HG02970 (cell line): ENCODE measurements at regions not wholly inside any gene's neighbourhood (a gene's known extent, or its start where the extent isn't known, plus 50 kb on each side); places are given as distances from the start of the nearest gene placed in this dataset.

Experiments used
- ATAC-seq: cut with Tn5 transposase; IDR thresholded peaks from one replicate; pipeline ENCODE4 v1.9.1; 2021; ENCODE audit warnings: mild to moderate bottlenecking, moderate library complexity, moderate number of reproducible peaks; ENCODE audit not compliant: unreplicated experiment, low FRiP score

DNA sequence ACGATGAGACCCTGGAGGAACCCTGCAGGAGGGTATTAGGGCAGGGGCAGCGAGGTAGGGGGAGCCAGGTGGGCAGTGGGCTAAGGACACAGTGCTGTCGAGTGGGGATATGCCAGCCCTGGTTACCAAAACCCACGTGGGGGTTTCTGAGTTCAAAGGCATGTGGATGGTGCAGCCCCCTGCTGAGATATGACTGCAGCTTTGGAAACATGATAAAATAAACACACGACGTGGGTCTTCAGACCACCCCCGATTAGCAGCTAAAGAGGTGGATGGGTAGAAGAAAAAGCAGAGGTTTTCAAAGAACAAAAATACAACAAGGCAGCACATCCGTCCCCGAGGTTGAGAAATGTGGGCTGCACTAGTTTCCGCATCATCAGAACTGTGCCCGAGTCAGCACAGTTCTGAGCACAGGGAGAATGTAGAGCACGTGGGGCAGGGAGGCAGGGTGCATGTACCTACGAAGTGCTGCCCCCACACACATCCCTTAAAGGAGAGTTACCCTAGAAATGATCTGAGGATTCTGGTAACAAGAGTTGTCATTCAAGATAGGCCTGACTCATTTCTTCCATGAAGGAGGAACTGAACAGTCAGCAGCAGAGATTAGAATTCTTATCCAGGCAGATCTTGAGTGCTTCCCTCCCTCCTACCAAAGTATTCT, 121.3 kb downstream of the RPLP1 start:
- no peak for ATAC-seq

GRCh38 chr15:69574506-69574905, 121.9 kb downstream of the RPLP1 start:
- no peak for ATAC-seq

GRCh38 chr15:69575387-69575786, 122.8 kb downstream of the RPLP1 start:
- no peak for ATAC-seq

- no peak for ATAC-seq
Measured at GRCh38 chr15:69576035-69576526, 123.5 kb downstream of the RPLP1 start.

DNA sequence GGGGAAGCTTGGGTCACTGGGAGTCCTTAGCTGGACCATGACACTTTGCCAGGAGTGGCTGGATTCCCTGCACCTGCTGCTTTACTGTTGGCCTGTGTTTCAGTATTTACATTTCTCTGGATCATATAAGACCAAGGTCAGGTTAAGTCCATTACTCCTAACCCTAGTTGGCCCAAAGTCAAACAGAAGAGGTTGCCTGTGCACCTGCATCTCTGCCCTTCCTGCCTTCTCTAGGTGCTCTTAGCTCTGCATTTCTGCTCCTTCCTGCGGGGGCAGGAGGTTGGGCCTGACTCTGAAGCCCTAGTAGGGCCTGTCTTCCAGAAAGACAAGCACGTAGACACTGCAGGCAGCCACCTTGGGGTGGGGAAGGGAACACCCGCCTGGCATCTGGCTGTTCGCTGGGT, 124.3 kb downstream of the RPLP1 start:
- no peak for ATAC-seq

- ATAC-seq = no peak
Measured at GRCh38 chr15:69577397-69577796, 124.8 kb downstream of the RPLP1 start.

DNA sequence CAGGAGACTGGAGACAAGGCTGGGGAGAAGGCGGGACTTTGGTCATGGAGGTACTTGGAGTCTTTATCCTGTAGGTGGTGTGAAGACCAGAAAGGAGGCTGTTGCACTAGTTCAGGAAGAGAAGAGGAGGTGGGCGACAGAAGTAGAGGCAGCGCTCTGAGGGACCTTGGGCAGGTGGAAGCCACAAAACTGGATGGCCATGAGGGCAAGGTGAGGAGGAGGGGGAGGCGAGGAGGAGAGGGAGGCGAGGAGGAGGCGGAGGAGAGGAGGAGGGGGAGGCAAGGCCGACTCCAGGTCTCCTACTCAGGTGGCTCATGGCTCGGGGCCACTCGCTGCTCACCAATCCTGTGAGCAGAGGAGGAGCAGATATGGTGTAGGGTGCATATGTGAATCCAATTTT, 125.6 kb downstream of the RPLP1 start:
- ATAC-seq = no peak

DNA sequence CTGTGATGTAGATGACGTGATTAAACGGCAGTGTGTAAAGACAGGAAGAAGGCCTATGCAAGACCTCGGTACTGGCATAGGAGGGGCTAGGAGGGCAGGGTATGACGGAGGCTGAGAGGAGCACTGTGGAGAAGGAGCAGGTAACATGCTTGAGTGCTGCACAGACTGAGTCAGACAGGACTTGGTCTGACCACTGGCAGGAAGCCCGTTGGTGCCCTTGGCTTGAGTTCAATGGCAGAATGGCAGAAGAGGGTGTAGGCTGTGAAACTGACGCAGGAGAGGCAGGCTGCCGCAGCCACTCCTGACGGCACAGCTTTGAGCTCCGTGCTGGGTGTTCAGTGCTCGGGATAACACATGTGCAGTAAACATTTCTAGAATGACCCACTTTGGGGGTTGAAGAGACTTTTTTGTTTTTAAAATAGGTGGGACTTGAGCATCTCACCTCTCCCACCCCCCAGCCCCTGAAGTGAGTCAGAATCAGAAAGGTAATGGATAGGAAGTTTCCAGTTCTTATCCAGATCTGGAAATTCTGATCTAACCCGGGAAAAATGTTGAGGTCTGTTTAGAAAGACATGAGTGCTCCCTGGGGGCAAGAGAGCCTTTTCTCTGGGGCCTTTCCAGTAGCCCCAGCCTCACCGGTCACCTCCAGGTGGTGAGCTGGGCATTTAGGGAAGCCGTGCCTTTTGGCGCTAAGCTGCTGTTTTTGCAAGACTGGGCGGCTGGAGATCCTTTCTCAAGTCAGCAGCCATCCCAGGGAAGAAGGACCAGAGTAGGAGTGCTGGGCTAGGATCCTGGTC, 126.4 kb downstream of the RPLP1 start:
- ATAC-seq = no peak

GRCh38 chr15:69579950-69580618, 127.5 kb downstream of the RPLP1 start:
- no peak for ATAC-seq

GRCh38 chr15:69583626-69584025, 131.0 kb downstream of the RPLP1 start:
- no peak for ATAC-seq

DNA sequence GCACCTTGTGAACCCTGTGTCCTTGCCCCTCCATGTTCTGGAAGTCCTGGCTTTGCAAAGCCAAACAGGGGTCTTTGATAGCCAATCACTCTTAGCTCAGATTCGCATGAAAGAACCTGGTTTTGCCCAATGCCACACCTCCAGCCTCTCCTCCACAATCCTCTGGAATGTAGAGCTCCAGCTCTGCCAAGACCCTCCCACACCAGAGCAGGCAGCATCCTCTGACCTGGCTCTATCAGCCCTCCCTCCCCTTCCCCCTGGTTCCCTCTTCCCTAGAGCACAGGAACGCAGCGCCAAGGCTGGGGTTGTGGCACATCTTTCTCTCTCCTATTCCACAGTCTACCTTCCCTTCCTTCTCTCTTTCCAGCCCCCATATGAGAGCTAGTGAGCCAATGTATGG, 133.3 kb downstream of the RPLP1 start:
- ATAC-seq = no peak

DNA sequence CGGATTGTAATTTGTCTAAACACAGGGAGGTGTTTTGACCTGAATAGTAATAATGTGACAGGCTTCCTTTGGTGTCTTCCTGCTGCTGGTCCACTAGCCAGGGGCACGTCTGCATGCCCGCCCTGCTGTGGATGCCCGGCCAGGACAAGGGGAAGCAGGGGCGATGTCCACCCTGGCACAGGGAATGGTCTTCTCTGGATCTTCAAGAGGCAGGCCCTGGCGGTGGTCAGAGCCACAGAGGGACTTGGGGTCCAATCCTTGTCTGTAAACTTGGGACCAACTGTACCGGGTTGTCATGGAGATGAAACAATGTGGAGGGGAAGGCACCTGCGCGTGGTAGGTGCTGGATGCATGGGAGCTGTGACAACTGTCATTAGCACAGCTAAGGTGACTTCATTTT, 134.1 kb downstream of the RPLP1 start:
- no peak for ATAC-seq

DNA sequence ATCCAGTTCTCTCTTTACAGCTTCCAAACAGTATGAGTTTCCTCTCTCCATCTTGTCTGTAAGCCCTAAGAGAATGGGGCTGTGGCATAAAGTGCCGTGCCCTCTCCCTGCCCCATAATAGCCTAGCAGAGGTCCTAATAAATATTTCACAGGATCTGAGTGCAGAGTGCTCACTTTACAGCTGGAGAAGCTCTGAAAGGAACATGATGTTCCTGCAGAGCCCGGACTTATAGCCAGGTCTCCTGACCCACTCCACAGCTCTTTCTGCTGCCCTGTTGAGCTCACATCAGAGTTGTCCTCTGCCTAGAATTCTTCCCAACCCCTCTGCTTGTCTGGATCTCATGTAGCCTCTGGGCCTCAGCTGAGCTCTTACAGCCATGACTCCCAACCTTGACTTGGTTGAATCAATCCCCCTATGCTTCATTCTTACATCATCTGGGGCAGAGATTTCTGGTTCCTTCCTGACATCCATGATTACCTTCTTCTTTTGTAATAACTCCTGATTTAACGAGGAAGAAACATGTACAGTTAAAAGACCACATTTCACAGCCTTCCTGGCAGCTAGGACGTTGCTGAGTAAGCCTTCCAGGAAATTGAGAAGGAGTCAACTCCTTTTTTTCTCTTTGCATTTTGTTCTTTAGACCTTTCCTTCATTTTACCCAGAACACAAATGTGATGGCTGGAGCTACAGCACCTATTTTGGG, 135.3 kb downstream of the RPLP1 start:
- ATAC-seq = no peak

DNA sequence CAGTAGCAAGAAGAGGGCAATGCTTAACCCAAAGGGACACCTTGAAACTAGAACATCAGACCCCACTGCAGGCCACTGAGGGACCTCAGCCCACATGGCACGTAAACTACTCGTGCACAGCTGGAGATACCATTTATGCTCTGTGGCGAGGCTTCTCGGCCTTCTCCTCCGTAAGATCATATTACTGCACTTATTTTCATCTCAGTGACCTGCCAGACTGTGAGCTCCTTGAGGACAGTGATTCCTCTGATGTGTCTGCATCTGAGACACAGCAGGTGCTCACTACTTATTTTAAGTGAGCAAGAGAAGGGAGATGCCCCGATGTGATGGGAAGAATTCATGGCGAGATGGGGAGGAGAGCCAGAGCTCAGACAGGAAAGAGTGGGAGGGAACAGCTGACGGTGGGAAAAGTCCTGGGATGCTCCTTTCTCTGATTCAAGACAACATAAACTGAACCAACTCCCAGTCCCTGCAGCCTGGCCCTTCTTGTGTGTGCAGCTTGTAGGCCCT, 137.6 kb downstream of the RPLP1 start:
- no peak for ATAC-seq

GRCh38 chr15:69590932-69591524, 138.4 kb downstream of the RPLP1 start:
- no peak for ATAC-seq

- no peak for ATAC-seq
Measured at GRCh38 chr15:69591905-69592508, 139.4 kb downstream of the RPLP1 start.

GRCh38 chr15:69592954-69593353, 140.3 kb downstream of the RPLP1 start:
- ATAC-seq = no peak

GRCh38 chr15:69593488-69593887, 140.9 kb downstream of the RPLP1 start:
- no peak for ATAC-seq

GRCh38 chr15:69593981-69594966, 141.7 kb downstream of the RPLP1 start:
- ATAC-seq = no peak
